Stimulated activated CD4-positive, alpha-beta T cell treated with anti-CD3 and anti-CD28 coated beads, Interleukin-15, amount 100 ng/mL, for 1 hour (primary cell): ENCODE measurements at regions not wholly inside any gene's neighbourhood (a gene's known extent, or its start where the extent isn't known, plus 50 kb on each side); places are given as distances from the start of the nearest gene placed in this dataset.
"Not testable (repeated sequence)": the region's sequence is repeated elsewhere in the genome, so short reads cannot be mapped to it uniquely, and the experiment has no call there.

Experiments used
- DNase-seq, 2 donors: peaks; one replicate each; pipeline ENCODE4 v3.0.0-alpha.2; 2020; ENCODE audit warnings: low read depth in 1 of 2, low spot score in 1 of 2

DNA sequence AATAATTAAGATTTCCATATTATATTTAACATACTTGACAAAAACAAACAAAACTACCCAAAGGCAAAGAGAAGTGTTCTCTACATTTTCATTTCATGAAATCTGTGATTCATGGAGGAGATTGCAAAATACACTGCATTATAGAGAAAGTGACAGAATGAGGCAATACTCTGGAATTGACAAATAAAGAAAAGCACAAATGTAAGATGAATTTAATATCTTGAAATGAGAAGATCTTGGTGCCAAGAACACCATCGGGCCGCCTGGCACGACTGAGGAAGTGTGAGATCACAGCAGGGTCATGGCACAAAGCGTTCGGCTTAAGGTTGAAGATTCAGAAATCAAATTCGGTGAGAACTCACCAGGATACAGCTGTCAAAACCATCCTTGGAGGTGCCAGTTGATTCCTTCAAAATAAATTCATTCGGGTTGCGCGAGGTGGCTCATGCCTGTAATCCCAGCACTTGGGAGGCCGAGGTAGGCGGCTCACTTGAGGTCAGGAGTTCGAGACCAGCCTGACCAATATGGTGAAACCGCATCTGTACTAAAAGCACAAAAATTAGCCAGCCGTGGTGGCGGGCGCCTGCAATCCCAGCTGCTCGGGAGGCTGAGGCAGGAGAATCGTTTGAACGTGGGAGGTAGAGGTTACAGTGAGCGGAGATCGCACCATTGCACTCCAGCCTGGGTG lies 174.0 kb upstream of the PFKP start:
- DNase-seq, result no peak

DNA sequence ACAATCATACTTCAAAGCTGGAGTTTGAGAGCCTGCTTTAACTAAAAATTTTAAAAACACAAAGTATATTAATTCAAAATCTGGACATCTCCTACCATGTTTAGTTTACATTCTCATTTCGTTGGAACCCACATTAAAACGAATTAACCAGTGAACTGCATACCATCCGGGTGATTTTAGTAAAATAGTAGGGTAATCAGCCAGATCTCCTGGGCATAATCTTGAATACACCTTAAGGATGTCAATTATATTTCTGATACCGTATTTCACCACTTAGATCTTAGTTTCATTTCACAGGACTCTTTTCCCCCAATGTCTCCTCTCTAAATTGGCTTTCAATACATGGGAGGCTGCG lies 175.6 kb upstream of the PFKP start:
- DNase-seq, result no peak

DNA sequence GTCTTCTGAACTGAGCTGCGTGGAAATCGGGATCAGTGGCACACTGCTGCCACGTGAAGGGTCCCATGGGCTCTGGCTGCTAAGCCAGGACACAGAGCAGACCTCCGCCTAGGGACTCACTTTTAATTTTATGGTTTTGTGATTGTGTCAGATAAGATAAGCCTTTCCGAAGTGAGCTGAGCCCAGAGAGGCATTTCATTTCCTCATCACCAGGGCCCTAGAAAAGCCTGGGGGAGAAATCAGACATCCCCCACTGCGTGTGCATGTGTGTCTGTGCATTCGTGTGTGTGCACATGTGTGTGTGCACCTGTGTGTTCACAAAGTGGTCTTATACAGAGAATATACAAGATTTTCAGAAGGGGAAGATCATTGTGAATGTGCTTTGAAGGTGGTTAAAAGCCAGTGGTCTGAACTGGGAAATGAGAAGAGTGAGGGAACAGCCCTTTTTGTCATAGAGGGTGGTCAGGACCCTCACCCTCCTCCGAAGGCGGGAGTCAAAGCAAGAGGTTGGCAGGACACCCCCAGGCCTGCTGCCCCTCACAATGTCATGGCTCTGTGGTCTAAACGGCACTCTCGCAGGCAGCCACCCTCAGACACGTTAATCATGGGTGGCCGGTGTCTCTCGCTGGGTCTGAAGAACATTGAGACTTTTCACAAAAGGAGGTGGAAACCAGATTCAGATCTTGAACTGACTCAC lies 176.1 kb upstream of the PFKP start:
- no peak for DNase-seq

DNA sequence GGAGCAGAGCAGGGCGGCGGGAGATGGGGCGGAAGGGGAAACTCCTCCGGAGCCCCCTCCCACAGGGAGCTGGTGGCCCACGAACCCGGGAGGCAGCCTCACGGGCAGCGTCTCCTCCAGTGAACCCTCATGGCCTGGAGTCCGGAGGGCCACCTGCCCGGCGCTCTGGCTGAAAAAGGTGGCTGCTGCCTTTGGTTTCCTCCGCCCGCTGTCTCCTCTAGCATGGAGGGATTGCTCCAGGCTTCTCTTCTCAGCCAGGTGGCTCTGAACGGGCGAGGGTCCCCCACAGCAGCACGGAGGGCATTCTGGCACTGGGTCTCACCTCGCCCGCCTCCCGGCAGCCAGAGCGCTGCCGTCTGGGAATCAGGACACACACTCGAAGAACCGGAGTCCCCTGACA lies 177.3 kb upstream of the PFKP start:
- DNase-seq, result no peak

DNA sequence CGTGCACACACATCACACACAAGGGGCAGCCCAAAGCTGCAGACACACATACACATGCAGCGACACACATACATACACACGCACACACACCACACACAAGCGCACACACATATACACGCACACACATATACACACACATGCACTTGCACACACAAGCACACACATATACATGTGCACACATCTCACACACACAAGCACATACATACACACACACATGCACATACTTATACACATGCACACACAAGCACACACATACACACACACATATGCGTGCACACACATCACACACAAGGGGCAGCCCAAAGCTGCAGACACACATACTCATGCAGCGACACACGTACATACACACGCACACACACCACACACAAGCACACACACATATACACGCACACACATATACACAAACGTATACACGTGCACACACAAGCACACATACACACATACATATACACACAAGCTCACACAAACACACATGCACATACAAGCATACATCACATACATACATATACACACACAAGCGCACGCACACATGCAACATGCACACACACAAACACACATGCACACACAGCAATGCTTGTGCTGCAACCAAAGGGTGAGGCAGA lies 178.8 kb upstream of the PFKP start:
- DNase-seq, result no peak

DNA sequence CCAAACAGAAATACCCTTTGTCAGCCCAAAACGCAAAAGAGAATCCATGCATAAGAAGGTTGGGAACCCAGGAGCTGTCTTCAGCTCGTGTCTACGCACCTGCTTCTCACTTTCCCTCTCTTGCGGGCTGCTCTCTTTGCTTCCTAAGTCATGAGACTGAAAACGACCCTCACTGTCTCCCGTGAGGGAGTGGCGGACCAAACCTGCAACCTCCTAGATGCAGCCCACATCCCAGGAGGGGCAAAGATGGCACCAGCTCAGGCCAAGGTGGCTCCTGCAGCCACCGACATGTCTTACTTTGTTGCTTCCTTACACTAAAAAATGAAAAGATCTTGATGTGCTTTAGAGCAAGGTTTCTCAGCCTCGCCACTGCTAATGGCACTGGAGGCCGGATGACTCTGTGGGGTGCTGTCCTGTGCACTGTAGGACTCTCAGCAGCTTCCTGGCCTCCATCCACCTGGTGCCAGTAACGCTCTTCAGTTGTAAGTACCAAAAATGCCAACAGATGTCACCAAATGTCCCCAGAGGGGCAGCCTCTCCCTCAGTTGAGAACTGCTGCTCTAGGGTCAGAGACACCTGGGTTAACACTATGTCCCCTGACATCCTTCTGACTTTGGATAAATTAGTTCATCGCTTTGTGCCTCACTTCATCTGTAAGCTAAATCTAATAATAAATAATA lies 179.8 kb upstream of the PFKP start:
- DNase-seq, result no peak

DNA sequence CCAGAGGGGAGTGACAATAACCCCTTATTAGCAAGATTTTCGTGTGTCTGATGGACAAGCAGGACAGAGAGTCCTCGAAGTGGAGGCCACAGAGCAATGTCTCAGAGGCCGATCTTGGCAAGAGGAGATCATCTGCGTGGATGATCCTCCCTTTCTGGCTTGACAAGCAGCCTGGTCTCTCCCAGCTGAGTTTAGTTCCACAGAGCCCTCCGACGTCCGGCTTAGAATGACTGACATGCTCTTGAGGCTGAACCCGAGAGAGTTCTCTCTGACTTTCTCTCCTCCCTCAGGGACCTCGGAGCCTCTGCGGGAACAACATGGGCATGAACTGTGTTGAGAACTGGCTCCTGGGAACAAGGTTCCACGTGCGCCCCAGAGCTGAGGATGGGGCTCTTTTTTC lies 180.7 kb upstream of the PFKP start:
- no peak for DNase-seq

DNA sequence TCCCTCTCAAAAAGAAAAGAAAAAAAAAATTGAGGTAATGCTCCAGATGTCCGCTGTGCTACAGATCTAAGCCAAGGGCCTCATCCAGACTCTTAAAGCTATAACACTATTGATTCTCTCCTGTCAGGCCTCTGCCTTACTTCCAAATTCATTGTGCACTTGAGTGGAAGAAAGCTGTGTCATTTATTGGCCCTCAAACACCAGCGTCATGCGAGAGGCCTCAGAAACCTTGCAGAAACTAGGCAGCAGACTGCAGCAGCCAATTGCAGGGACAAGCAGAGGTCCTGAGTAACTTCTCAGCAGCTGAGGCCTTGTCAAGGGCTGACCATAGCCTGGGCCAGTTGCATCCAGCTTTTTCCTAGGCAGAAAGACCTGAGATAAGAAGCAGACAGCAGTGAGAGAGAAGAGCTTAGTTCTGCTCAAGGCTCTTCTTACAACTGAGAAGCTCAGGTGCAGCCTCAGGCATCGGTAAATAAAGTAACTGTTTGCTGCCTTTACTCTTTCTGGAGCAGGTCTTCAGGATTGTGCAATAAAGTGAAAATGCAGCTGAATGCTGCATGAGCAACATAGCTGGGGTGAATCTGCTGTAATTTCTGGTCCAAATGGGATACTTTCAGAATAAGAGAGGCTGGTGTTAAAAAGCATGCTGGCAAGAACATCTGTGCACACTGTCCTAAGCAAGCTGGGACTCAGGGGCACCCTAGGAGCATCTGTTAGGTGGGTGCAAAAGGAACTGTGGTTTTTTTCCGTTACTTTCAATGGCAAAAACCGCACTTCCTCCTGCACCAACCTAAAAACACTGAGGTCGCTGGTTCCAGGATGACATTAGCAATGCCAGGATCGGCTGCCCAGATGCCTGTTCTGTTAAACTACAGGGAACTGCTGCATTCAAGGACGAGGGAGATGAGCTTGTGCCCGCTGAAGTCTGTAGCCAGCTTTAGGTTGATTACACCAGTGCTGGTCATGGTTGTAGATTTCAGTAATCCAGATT lies 181.8 kb upstream of the PFKP start:
- DNase-seq, result no peak

DNA sequence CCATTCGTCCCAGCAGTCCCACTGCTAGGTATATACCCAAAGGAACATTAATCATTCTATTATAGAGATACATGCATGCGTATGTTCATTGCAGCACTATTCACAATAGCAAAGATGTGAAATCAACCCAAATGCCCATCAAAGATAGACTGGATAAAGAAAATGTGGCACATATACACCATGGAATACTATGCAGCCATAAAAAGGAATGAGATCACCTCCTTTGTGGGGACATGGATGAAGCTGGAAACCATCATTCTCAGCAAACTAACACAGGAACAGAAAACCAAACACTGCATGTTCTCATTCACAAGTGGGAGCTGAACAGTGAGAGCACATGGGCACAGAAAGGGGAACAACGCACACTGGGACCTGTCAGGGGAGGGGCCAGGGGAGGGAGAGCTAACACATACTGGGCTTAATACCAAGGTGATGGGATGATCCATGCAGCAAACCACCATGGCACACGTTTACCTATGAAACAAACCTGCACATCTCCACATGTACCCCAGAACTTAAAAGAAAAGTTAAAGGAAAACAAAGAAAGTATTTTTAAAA lies 183.3 kb upstream of the PFKP start:
- not testable (repeated sequence) for DNase-seq

DNA sequence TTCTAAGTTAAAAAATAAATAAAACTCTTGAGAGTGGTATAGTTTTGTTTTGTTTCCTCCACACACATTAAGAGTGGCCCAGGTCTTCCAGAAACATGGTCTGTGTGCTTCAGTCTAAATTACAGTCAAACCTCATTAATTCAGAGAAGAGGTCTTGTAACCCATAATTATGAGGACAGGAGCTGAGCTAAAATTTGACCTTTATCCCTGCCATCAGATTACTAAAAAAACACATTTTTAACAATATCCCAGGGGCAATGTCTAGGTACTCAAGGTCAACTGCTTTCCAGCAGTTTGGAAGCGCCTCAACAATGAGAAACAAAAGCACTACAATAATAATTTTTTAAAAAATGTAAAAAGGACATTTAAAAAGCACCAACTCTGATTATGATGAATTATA lies 184.1 kb upstream of the PFKP start:
- DNase-seq, result no peak

DNA sequence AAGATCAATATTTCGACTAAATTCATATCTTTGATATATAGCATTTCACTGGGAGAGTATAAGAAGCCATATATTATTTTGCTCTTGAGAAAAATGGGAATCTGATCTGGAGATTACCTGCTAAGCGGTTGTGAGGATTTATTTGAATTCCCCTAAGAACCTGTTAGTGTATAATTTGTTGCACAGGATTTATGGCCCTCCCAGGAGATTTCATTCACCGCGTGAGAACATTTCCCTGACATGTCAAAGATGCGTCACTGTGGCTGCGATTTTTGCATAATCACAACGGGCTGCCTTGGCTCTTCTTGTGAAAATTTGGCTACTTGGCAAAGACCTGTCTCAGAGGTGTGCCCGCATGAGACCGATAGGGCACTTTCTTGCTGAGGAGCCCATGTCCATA lies 184.7 kb upstream of the PFKP start:
- no peak for DNase-seq

DNA sequence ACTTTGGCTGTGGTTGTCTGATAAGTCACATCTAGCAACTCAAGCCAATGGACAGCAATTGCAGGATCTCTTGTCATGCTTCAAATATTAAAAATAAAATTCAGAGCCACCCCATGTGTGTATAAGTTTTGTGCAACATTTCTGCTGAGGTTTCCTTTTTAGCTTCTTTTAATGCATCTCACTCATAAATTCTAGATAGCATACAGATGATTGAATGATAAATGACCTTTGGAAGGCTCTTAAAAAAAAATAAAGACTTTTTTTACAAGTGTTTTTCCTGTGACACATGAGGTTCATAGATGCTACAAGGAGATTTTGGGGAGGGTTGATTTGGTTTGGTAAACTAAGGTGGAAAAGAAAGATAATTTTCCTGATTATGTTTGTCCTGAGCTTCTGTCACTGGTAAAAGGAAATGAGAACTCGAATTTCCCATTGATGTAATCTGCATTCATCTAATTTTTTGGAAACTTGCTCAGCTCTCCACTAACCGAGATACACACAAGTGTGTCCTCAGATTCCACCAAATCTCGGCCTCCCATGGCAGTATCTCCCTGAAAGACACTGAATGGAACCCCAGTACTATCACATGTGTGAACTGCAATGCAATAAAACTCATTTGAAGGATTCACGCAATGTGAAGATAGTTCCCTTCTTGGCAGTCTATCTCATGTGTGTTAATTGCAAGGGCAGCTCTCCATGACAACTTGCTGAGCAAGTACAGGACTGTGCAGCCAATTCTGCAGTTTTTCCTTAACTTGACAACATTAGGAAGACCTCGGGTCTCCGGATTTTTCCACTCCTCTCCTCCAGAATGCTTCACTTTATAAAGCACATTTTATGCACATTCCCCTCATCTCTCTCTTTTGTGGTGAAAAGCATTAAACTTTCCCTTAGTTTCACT lies 185.4 kb upstream of the PFKP start:
- DNase-seq, result no peak

DNA sequence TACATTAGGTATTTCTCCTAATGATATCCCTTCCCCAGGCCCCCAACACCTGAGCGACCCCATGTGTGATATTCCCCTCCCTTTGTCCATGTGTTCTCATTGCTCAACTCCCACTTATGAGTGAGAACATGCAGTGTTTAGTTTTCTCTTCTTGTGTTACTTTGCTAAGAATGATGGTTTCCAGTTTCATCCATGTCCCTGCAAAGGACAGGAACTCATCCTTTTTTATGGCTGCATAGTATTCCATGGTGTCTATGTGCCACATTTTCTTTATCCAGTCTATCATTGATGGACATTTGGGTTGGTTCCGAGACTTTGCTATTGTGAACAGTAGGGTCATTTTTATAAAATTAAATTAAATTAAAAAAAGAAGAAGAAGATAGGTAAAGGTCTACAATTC lies 187.3 kb upstream of the PFKP start:
- not testable (repeated sequence) for DNase-seq

DNA sequence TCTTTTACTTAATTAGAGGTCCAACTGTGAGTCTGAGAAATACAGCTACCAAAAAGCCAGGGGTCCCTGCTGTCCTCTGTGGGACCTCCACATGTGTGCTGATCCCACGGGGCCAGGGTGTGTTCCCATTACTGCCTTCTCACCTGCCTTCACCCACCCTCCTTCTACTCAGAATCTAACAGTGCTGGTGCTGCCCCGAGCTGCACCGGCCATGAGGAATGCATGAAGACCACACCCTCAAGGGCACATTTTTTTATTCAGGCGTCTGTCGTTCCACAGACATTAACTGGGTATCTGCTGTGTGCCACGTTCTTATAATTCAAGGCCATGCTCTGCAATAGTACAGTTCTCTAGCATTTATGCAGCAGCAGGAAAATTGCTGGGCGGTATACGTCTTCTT lies 188.5 kb upstream of the PFKP start:
- no peak for DNase-seq

DNA sequence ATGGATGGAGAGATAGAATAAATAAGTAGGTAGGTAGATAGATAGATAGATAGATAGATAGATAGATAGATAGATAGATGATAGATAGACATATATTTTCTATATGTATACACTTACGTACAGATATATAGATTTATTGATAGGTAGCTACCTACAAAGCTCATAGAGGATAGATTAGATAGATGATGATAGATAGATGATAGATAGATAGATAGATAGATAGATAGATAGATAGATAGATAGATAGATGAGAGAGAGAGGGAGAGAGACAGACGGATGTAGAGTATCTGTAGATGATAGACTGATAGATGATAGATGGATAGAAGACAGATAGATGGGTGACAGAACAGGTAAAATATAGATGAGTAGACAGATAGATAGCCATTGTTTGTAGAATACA lies 191.3 kb upstream of the PFKP start:
- no peak for DNase-seq

DNA sequence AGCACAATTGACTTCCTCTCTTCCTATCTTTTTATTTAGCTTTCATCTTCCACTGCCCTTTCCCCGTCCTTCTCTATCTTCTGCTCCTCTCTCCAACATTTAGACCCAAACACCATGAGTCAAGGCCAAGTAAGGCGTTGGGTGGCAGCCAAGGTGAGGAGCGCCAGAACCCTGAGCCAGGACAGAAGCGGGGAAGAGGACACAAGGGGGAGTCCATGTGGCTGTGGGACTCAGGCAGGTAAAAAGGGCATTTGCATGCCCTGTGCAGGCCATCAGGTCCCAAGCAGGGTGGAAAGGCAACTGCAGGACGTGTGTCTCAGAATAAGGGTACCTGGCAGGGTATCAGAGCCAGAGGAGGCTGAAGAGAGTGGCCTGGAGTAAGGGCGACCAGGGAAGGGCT lies 192.4 kb upstream of the PFKP start:
- DNase-seq, result no peak

DNA sequence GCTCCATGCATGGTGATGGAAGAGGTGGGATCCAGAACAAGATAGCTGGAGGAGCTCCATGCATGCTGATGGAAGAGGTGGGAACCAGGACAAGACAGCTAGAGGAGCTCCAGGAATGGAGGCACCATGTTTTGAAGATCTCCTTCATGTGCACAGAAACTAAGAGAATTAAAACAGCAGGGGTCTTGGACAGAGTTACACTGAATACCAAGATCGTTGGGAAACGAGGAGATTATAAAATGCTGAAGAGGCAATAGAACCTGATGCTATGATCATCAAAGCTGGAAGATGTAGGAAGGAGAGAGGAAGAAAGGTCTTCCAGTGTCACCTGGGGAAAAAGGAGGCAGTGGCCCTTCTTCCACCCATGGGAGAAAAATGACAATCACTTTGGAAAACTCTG lies 193.6 kb upstream of the PFKP start:
- DNase-seq, result no peak

DNA sequence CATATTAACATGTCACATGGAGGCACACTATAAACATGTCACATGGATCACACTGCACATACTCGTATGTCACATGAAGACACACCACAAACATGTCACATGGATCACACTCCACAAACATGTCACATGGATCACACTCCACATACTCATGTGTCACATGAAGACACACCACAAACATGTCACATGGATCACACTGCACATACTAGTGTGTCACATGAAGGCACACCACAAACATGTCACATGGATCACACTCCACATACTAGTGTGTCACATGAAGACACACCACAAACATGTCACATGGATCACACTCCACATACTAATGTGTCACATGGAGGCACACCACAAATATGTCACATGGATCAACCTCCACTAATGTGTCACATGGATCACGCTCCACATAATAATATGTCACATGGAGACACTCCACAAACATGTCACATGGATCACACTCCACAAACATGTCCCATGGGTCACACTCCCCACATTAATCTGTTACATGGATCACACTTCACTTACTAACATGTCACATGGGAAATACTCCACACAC lies 195.6 kb upstream of the PFKP start:
- DNase-seq, result no peak

DNA sequence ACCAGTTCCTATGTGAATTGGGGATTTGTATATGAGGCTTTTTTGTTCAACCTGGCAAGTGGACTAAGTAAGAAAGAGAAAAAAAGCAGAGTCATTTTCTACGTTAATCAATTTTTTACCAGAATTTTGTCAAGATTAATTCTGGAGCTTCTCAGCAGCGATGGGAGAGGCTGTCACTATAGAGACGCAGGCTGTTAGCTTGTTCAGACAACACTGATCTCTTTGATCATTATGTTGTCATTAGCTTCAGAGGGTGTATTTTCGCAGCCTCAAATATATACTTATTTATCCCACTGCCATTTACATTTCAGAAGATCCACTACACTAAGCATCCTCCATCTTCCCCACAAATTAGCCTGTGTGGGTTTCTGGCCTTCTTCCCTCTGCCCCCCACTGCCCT lies 196.7 kb upstream of the PFKP start:
- no peak for DNase-seq
